H1 (cell line): ENCODE measurements at regions not wholly inside any gene's neighbourhood (a gene's known extent, or its start where the extent isn't known, plus 50 kb on each side); places are given as distances from the start of the nearest gene placed in this dataset.

ENCODE experiments used
- EP300 ChIP-seq, 2 experiments: IDR thresholded peaks; 1 replicate in 1 of 2; 2 replicates in 1 of 2; pipeline ENCODE4 v1.6.1; 2011 to 2012; ENCODE audit warnings: low read depth in 2 of 2, low read length in 2 of 2, mild to moderate bottlenecking in 2 of 2, borderline replicate concordance in 1 of 2, inconsistent platforms in 1 of 2, moderate library complexity in 1 of 2
- EZH2 ChIP-seq: fragments of 200-600 bp; sonication (generic); IDR thresholded peaks from 2 replicates; pipeline ENCODE4 v1.7.1; 2012; ENCODE audit warnings: low read depth, mild to moderate bottlenecking, moderate library complexity, low read length, inconsistent platforms; ENCODE audit not compliant: severe bottlenecking
- JUND ChIP-seq: IDR thresholded peaks from 2 replicates; pipeline ENCODE4 v1.6.1; 2011; ENCODE audit warnings: mild to moderate bottlenecking, improper control_type of control experiment, low read length
- POLR2A ChIP-seq, 2 experiments: IDR thresholded peaks; 1 replicate in 1 of 2; 2 replicates in 1 of 2; pipeline ENCODE4 v1.6.1; 2011; ENCODE audit warnings: low read depth in 2 of 2, low read length in 2 of 2, mild to moderate bottlenecking in 2 of 2; ENCODE audit errors: control extremely low read depth in 1 of 2
- POLR2AphosphoS5 ChIP-seq: IDR thresholded peaks from 2 replicates; pipeline ENCODE4 v1.6.1; 2011; ENCODE audit warnings: low read depth, low read length
- TF ChIP-seq, protein P1 (sequence below), 3 experiments: IDR thresholded peaks; 1 replicate in 2 of 3; 2 replicates in 1 of 3; pipeline versions ENCODE4 v1.5.1 to v1.6.1; 2011; ENCODE audit warnings: low read length in 3 of 3, mild to moderate bottlenecking in 3 of 3, inconsistent platforms in 2 of 3, low read depth in 1 of 3, moderate library complexity in 1 of 3; ENCODE audit not compliant: insufficient read depth in 1 of 3; ENCODE audit errors: control extremely low read depth in 1 of 3

DNA sequence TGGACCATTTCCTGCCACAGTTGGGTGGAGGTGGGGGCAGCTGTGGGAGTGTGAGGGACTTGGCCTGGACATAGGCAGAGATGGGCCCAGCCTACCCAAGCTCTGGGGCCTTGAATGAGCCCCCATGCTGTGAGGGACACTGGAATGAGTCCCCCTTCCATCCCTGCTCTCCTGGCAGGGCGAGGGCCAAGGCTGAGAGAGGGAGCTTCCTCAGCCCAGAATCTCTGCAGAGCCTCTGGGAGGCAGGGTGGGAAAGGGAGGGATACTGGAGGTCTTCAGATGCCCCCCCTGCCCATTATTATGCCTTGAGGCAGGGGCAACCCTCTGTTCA, 124.5 kb upstream of the PJA1 start:
- TF ChIP-seq, protein P1, sequence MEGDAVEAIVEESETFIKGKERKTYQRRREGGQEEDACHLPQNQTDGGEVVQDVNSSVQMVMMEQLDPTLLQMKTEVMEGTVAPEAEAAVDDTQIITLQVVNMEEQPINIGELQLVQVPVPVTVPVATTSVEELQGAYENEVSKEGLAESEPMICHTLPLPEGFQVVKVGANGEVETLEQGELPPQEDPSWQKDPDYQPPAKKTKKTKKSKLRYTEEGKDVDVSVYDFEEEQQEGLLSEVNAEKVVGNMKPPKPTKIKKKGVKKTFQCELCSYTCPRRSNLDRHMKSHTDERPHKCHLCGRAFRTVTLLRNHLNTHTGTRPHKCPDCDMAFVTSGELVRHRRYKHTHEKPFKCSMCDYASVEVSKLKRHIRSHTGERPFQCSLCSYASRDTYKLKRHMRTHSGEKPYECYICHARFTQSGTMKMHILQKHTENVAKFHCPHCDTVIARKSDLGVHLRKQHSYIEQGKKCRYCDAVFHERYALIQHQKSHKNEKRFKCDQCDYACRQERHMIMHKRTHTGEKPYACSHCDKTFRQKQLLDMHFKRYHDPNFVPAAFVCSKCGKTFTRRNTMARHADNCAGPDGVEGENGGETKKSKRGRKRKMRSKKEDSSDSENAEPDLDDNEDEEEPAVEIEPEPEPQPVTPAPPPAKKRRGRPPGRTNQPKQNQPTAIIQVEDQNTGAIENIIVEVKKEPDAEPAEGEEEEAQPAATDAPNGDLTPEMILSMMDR (IDR thresholded peaks at IDR 0.05; ENCODE audit: control extremely low read depth in 1 of 3, insufficient read depth in 1 of 3, low read depth in 1 of 3, low read length in 3 of 3), result no peak
- no peak for TF ChIP-seq POLR2A (IDR thresholded peaks at IDR 0.05; ENCODE audit: control extremely low read depth in 1 of 2, low read depth in 2 of 2, low read length in 2 of 2)
- no peak for TF ChIP-seq POLR2AphosphoS5
- no peak for TF ChIP-seq JUND
- no peak for TF ChIP-seq EP300 (IDR thresholded peaks at IDR 0.05; ENCODE audit: borderline replicate concordance in 1 of 2, low read depth in 2 of 2, low read length in 2 of 2)
- TF ChIP-seq EZH2, result no peak
